HG02798 (cell line): ENCODE measurements at regions not wholly inside any gene's neighbourhood (a gene's known extent, or its start where the extent isn't known, plus 50 kb on each side); places are given as distances from the start of the nearest gene placed in this dataset.
A peak's percentile ranks its signal among the peaks of the same experiment; 100 is the strongest.
"Not testable (repeated sequence)": the region's sequence is repeated elsewhere in the genome, so short reads cannot be mapped to it uniquely, and the experiment has no call there.

Experiments
- ATAC-seq: cut with Tn5 transposase; IDR thresholded peaks from one replicate; pipeline ENCODE4 v1.9.1; 2021; ENCODE audit warnings: mild to moderate bottlenecking; ENCODE audit not compliant: unreplicated experiment, poor library complexity

DNA sequence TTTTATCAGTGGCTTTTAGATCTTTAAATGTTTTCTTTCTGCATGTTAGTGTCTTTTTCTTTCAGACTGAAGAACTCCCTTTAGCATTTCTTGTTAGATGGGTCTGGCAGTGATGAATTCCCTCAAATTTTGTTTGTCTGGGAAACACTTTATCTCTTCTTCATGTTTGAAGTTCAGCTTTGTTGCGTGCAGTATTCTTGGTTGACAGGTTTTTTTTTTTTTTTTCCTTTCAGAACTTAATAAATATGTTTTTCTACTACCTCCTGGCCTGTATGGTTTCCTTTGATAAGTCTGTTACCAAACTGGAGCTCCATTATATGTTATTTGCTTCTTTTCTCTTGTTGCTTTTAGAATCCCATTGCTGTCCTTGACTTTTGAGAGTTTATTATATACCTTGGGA, 89.8 kb upstream of the ACKR3 start:
- ATAC-seq: no peak

- ATAC-seq: no peak
These were observed 86.5 kb upstream of the ACKR3 start for GRCh38 chr2:236483102-236483501.

DNA sequence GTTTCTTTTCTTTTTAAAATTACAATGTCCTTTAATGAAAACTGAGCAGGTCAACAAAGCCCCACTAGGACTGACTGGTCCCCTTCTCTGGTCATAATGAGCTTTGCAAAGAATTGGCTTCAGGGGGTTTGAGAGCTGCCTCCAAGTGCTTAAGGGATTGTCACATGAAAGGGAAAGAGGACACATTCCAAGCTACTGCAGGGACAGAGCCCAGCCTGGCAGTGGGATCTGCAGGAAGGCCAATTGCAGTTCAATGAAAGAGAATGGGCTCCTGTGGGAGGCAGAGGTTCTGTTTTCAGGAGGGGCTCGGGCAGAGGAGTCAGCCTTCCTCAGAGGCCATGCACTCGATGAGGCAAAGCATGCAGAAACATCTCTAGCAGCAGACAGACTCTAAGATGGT, 84.1 kb upstream of the ACKR3 start:
- ATAC-seq: no peak

DNA sequence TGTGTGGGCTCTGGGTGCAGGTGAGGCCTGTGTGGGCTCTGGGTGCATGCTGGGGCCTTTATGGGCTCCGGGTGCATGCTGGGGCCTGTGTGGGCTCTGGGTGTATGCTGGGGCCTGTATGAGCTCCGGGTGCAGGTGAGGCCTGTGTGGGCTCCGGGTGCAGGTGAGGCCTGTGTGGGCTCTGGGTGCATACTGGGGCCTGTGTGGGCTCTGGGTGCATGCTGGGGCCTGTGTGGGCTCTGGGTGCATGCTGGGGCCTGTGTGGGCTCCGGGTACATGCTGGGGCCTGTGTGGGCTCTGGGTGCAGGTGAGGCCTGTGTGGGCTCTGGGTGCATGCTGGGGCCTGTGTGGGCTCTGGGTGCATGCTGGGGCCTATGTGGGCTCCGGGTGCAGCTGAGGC, 80.5 kb upstream of the ACKR3 start:
- not testable (repeated sequence) for ATAC-seq

DNA sequence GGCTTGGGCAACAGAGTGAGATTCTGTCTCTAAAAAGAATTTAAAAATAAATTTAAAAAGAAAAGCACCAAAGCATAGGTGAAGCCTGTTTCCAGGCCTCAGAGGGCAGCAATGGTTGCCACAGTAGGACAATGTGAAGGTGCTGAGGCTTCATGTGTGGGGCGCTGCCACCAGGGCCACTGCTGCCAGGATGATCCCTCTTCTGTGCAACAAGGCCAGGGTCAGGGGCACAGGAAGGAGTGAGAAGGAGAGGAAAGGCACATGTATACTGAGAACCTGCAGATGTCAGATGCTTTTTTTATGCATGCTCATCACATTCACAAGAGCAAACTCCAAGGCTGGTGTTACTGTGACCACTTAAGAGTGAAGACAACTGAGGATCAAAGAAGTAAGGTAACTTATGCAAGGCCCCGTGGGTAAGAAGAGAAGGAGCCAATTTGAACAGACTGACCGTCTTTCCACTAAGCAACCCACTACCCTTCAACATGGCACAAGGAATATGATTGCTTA, 79.7 kb upstream of the ACKR3 start:
- ATAC-seq: no peak

- no peak for ATAC-seq
These were observed 73.3 kb upstream of the ACKR3 start for GRCh38 chr2:236496340-236496739.

DNA sequence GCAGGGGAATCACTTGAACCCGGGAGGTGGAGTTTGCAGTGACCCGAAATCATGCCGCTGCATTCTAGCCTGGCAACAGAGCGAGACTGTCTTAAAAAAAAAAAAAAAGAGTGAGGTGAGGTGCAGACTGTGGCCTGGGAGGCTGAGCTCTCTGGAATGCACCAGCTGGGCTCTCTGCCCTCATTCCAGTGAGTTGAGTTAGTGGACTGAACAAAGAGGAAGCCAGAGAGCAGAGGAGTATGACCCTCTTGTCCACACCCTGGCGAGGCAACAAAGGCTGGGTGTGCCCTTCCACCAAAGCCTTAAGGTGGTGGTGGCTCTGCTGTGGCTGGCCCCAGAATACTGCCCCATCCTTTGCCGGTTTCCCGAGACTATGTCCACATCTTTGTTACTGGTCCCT, 71.3 kb upstream of the ACKR3 start:
- ATAC-seq: no peak

DNA sequence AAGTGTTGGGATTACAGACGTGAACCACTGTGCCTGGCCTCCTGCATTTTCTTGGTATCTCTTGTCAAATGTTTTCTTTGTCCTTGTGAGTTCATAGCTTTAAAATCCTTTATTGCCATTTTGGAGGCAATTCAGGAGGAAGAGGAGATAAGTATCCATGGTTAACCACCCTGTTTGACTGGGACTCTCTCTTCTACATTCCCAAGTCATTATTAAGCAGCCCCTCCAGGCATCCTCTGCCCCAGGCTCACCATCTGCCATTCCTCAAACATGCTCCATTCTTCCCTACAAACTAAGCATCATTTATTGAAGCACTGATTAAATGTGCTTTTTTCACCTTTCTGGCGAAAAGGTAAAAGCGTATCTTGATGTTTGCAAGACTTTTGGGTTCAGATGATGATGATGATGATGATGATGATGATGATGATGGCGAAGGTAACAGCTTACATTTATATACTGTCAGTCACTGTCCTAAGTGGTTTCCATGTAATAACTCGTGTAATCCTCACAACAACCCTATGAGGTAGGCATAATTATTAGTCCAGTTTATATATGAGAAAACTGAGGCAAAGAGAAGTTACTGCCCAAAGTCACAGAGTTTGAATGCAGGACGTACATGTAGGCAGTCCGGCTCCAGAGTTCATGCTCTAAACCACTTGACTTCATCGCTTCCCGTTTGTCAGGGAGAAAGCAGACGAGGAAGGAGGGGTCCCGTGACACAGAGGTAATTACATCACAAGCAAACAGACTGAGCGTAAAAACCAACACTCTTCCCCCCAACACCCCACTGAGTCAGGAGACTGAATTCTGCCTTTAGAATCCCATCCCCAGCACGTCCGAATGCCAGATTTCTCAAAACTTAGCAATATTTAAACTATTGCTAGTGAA, 69.7 kb upstream of the ACKR3 start:
- no peak for ATAC-seq

GRCh38 chr2:236501026-236501425, 68.6 kb upstream of the ACKR3 start:
- ATAC-seq: no peak

GRCh38 chr2:236501531-236501930, 68.1 kb upstream of the ACKR3 start:
- ATAC-seq: no peak

DNA sequence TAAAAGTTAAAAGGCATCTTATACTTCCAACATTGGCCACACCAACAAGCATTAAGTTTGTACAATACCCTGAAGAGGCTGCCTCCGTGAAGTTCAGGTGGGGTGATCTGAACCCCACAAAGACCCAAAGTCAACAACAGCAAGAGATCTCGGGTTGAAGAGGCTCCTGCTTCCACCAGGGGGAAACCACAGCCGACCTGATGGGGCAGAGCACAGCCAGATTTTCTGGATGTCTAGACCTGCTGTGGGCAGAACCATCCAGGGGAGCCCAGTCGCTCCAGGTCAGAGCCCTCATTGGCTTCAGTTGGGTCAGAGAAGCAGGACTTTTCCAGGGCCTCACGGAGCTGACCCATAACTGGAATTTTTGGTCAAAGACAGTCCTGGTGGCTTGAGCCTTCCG, 66.5 kb upstream of the ACKR3 start:
- ATAC-seq: no peak

DNA sequence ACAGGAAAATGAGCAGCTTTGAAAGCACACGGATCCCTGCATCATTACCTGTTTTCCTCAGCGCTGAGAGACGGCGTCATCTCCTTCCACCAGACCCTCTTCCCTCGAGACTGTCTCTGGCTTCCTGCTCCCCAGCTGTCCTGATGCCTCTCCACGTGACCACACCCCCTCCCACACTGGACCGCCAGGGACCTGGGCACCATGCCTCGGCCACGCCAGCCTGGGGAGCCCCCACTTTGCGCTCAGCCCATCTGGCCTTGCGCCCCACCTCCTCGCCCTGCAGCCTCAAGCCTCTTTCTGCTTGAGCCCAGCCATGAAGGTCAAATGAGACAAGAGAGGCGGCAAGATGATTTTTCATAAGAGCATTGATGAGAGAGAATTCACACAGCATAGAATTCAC, 66.0 kb upstream of the ACKR3 start:
- ATAC-seq: no peak

DNA sequence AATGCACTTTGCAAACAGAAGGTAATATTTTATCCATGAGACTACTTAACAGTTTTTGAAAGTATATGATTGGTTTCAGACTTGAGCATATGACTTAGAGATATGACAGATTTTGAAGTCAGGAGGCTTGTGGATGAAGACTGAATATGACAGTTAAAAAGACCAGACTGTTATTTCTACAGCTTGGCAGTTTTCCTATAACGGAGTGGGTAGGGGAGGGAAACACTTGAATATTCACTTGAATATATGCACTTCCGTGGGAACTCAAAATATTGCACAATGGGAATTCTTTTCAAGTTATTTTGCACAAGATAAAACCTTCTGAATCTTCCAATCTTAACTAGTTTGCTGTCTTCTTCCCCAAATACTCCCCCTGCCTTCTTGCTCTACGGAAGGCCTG, 64.6 kb upstream of the ACKR3 start:
- no peak for ATAC-seq

DNA sequence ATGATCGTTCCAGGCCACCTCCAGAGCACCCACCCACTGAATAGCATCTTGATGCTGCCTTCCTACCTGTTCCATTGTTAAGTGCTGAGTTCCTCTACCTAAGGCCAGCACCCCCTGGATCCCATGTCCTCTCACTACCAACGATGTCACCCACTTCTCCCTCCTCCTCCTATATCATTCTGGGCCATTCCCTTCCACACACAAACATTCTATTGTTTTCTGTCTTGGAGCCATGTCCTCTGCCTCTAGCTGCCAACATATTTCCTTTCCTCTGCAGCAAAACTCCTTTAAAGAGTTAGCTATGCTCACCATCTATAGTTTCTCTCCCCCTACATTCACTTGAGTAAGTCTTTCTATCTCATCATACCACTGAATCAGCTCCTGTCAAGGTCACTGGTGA, 64.0 kb upstream of the ACKR3 start:
- no peak for ATAC-seq

DNA sequence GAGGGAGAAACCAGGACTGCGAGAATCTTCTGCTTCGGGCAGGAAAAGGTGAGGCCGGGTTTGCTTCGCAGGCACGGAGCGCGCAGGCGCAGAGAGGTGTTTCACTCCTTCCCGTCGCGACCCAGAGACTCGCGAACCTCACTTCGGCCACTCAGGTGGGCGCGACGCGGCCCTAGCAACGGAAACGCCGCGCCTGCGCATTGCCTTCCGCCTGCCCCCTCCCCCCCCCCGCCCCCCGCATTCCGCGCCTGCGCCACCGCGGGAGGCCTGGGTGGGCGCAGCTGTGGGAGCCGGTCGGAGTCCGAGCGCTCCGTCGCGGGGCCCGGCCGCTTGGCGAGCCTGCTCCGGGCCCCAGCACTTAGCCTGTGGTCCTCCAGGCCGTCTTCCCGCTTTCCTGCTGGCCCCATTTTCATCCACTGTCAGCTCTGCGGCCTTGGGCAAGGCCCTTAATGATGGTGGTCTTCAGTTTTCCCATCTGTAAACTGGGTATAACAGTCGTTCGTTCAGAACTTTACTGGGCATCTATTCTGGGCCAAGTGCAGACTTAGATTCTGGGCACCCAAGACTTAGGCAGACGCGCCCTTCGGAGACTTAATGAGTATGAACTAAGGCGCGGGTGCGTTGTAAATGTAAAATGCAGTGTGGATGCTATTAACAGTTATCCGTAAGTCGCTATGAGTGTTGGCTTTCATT, 62.1 kb upstream of the ACKR3 start:
- no peak for ATAC-seq

GRCh38 chr2:236508466-236508865, 61.2 kb upstream of the ACKR3 start:
- no peak for ATAC-seq

- ATAC-seq: no peak
These were observed 59.6 kb upstream of the ACKR3 start for GRCh38 chr2:236510034-236510433.

GRCh38 chr2:236511266-236511665, 58.4 kb upstream of the ACKR3 start:
- ATAC-seq: no peak

DNA sequence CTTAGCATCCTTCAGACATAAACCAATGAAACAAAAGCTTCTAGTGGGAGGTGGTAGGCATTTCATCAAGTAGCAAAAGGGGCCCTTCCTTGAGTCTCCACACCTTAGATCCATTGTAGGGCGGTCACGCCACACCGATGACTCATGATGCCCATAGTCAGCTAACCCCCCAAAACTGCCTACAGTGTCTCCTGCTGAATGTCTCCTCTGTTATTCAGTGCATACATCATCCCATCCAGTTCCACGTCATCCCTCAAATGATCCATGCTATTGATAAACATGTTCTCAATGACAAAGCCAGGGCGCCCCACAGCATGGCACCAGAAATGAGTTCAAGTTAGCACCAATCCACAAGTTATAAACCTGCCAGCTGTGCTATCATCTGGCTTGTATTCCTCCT, 57.4 kb upstream of the ACKR3 start:
- no peak for ATAC-seq

GRCh38 chr2:236512902-236513435, 56.7 kb upstream of the ACKR3 start:
- ATAC-seq: peak; percentile 72

DNA sequence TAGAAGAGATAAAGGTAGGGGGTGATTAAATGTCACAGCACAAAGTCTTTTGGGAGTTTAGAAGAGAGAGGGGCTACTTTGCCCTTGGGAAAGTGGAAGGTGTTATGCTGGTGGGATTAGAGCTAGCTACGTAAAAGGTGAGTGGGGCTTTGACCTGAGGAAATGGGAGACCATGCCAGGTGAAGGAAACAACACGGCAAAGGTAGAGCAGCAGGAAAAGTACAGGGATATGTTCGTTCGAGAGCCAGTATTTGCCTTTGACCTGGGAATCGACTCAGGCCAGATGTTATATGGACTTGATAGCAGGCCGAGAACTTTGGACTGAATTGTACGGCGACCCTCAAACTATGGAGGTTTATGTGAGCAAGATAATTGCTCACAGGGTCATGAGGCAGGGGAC, 55.7 kb upstream of the ACKR3 start:
- no peak for ATAC-seq
